SIG-M5 (cell line): ENCODE measurements at regions not wholly inside any gene's neighbourhood (a gene's known extent, or its start where the extent isn't known, plus 50 kb on each side); places are given as distances from the start of the nearest gene placed in this dataset.

Source experiments
- DNase-seq: peaks from one replicate; lab custom pipeline; 2025; lab: John Stamatoyannopoulos, UW

DNA sequence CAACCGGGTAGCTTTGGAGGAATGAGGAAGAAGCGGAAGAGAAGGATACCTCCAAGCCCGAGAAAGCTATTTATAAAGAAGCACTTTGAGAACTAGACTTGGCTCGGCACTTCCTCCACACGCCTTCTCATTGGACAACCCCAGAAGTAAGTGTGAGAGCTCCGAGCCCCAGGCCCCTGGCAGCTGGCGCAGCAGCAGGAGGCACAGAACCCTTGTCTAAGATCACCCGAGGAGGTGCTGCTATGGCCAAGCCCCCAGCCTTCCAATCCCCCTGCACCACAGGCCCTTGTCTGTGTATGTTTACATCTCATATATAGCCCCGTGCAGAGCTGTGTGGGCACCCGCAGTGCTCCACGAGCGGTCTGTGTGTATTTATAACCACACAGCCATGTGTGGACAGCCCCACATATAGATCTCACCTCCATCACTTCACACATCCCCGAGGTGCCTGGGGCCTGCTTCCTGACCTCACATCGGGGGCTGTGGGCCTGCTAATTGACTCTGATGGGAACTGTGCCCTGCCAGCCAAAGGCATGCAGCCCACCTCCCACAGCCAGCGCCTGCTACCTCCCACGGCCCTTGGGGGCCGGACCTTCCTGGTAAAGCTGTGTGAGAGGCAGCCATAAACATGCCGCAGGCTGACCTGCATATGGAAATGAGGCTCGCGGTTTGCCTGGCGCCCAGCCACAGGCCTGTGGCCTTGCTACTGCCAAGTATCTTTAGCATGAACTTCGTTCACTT lies 96.1 kb downstream of the C17orf67 start:
- DNase-seq, result no peak

DNA sequence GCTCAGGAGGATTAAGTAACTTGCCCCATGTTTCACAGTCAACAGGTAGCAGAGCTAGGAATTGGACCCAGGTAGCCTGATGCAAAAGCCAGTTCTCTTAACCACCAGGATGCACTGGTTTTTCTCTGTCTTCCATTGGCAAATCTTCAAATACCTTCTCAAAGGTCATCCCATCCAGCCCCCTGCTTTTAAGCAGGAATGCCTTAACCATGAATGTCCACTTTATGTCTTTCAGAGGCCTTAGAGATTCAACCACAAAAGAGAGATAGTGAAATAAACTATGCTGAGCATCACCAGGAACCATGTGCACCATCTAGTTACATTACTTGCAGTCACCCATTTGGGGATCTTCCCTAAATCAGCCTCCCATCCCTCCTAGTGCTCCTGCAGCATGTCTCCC lies 94.3 kb downstream of the C17orf67 start:
- DNase-seq, result no peak

GRCh38 chr17:56739776-56740175 lies 93.9 kb downstream of the C17orf67 start:
- DNase-seq, result no peak

DNA sequence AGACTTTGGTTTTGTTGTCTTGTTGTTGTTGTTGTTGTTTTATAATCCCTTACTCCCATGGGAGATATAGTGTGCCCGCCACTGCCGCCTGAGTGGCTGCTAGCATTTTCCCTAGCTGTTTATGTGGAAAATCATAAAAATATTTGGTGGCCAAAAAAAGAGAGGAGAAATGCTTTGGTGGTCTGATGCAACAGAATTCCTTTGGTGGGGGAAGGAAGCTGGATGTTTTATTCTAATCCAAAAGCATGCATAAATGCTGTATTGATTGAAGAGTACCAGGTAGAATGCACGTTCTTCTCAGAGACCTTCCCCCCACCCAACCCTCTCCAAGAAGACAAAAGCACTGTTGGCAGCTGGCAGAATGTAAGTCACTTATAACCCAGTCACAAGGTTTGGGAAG lies 93.2 kb downstream of the C17orf67 start:
- no peak for DNase-seq
